ENCODE measurements at regions not wholly inside any gene's neighbourhood (a gene's known extent, or its start where the extent isn't known, plus 50 kb on each side); places are given as distances from the start of the nearest gene placed in this dataset.

- TF ChIP-seq MLX (CRISPR knock-in tag; IDR thresholded peaks at IDR 0.05) (no peak), ZBTB21 (CRISPR knock-in tag; IDR thresholded peaks at IDR 0.05; ENCODE audit: borderline replicate concordance) (no peak), CREB1 (CRISPR knock-in tag; IDR thresholded peaks at IDR 0.05) (no peak), CTCF (IDR thresholded peaks at IDR 0.05) (no peak), FOXP4 (CRISPR knock-in tag; IDR thresholded peaks at IDR 0.05) (no peak), USF1 (CRISPR knock-in tag; IDR thresholded peaks at IDR 0.05) (no peak), NR1H2 (CRISPR knock-in tag; IDR thresholded peaks at IDR 0.05) (no peak), NFYB (CRISPR knock-in tag; conservative IDR thresholded peaks at IDR 0.05; ENCODE audit: low read depth) (no peak), CBFB (CRISPR knock-in tag; IDR thresholded peaks at IDR 0.05; ENCODE audit: low read depth) (no peak), ZNF671 (CRISPR knock-in tag; IDR thresholded peaks at IDR 0.05) (no peak), ESRRA (CRISPR knock-in tag; IDR thresholded peaks at IDR 0.05; ENCODE audit: borderline replicate concordance) (no peak)
- TF ChIP-seq, protein P1, sequence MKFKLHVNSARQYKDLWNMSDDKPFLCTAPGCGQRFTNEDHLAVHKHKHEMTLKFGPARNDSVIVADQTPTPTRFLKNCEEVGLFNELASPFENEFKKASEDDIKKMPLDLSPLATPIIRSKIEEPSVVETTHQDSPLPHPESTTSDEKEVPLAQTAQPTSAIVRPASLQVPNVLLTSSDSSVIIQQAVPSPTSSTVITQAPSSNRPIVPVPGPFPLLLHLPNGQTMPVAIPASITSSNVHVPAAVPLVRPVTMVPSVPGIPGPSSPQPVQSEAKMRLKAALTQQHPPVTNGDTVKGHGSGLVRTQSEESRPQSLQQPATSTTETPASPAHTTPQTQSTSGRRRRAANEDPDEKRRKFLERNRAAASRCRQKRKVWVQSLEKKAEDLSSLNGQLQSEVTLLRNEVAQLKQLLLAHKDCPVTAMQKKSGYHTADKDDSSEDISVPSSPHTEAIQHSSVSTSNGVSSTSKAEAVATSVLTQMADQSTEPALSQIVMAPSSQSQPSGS (CRISPR knock-in tag; IDR thresholded peaks at IDR 0.05; ENCODE audit: borderline replicate concordance, low read depth): no peak
- TF ChIP-seq, protein P2, sequence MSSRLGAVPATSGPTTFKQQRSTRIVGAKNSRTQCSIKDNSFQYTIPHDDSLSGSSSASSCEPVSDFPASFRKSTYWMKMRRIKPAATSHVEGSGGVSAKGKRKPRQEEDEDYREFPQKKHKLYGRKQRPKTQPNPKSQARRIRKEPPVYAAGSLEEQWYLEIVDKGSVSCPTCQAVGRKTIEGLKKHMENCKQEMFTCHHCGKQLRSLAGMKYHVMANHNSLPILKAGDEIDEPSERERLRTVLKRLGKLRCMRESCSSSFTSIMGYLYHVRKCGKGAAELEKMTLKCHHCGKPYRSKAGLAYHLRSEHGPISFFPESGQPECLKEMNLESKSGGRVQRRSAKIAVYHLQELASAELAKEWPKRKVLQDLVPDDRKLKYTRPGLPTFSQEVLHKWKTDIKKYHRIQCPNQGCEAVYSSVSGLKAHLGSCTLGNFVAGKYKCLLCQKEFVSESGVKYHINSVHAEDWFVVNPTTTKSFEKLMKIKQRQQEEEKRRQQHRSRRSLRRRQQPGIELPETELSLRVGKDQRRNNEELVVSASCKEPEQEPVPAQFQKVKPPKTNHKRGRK (CRISPR knock-in tag; IDR thresholded peaks at IDR 0.05; ENCODE audit: borderline replicate concordance): no peak
- TF ChIP-seq, protein P3, sequence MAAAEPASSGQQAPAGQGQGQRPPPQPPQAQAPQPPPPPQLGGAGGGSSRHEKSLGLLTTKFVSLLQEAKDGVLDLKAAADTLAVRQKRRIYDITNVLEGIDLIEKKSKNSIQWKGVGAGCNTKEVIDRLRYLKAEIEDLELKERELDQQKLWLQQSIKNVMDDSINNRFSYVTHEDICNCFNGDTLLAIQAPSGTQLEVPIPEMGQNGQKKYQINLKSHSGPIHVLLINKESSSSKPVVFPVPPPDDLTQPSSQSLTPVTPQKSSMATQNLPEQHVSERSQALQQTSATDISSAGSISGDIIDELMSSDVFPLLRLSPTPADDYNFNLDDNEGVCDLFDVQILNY (CRISPR knock-in tag; IDR thresholded peaks at IDR 0.05): no peak
These were observed 280.5 kb downstream of the PCNX1 start for GRCh38 chr14:71187633-71188356.

Measured in WTC11 (cell line).